AG09309 (cell line): ENCODE measurements at regions not wholly inside any gene's neighbourhood (a gene's known extent, or its start where the extent isn't known, plus 50 kb on each side); places are given as distances from the start of the nearest gene placed in this dataset.

Experiments
- DNase-seq: peaks from one replicate; pipeline ENCODE4 v3.0.0-alpha.2; 2010; ENCODE audit warnings: low read depth
- H3K4me3 ChIP-seq: 2 replicates; pipeline ENCODE4 v1.5.1; 2011; ENCODE audit warnings: mild to moderate bottlenecking, low read depth, low read length, moderate library complexity; ENCODE audit not compliant: control insufficient read depth
- CTCF ChIP-seq: IDR thresholded peaks from 2 replicates; pipeline ENCODE4 v1.5.1; 2011; ENCODE audit warnings: mild to moderate bottlenecking, low read depth, low read length, inconsistent platforms; ENCODE audit not compliant: insufficient read depth, control insufficient read depth; ENCODE audit errors: missing control alignments

- DNase-seq: no peak
- H3K4me3 ChIP-seq: no peak overlapping the region
- TF ChIP-seq CTCF: no peak
These were observed 516.4 kb downstream of the GLRX3 start for GRCh38 chr10:130652544-130652943.

- TF ChIP-seq CTCF: no peak
- no peak for DNase-seq
- no peak overlapping the region for H3K4me3 ChIP-seq
These were observed 516.9 kb downstream of the GLRX3 start for GRCh38 chr10:130652964-130653578.

GRCh38 chr10:130654726-130655125 lies 518.5 kb downstream of the GLRX3 start:
- H3K4me3 ChIP-seq: no peak overlapping the region
- TF ChIP-seq CTCF: no peak
- no peak for DNase-seq

GRCh38 chr10:130655313-130656186 lies 519.4 kb downstream of the GLRX3 start:
- no peak for TF ChIP-seq CTCF
- no peak overlapping the region for H3K4me3 ChIP-seq
- no peak for DNase-seq

- TF ChIP-seq CTCF: no peak
- DNase-seq: no peak
- H3K4me3 ChIP-seq: no peak overlapping the region
These were observed 520.0 kb downstream of the GLRX3 start for GRCh38 chr10:130656187-130656575.

GRCh38 chr10:130656582-130657133 lies 520.5 kb downstream of the GLRX3 start:
- H3K4me3 ChIP-seq: no peak overlapping the region
- DNase-seq: no peak
- TF ChIP-seq CTCF: no peak
